H1 (cell line): ENCODE measurements at regions not wholly inside any gene's neighbourhood (a gene's known extent, or its start where the extent isn't known, plus 50 kb on each side); places are given as distances from the start of the nearest gene placed in this dataset.

ENCODE experiments used
- CTCF ChIA-PET: fragments of 300-600 bp; sonication (Branson Sonifier 250); formaldehyde crosslinking; loops from one replicate; lab custom pipeline; 2021; ENCODE audit not compliant: partially characterized antibody; lab: Charles Lee
- POLR2A ChIA-PET: fragments of 300-600 bp; sonication (Branson Sonifier 250); formaldehyde crosslinking; loops from one replicate; lab custom pipeline; 2021; ENCODE audit warnings: inconsistent platforms; ENCODE audit not compliant: partially characterized antibody; lab: Charles Lee
- DNase-seq, 2 experiments: peaks; one replicate each; pipeline versions ENCODE4 v3.0.0 to v3.0.0-alpha.2; 2010 to 2022; ENCODE audit warnings: low spot score in 2 of 2, low read depth in 1 of 2, mixed read lengths in 1 of 2
- FAIRE-seq: peaks from 2 replicates; lab custom pipeline; 2011; peaks lifted over from hg19 to GRCh38; lab: Jason Lieb, UNC
- H2AFZ ChIP-seq: 2 replicates; pipeline ENCODE4 v1.8.1; 2012; ENCODE audit warnings: low read length, inconsistent platforms
- H2AK5ac ChIP-seq: 2 replicates; pipeline ENCODE4 v1.6.1; 2013; ENCODE audit warnings: low read depth, low read length
- H2BK120ac ChIP-seq: replicated peaks from 2 replicates; pipeline ENCODE3; 2013; ENCODE audit warnings: low read depth, low read length, inconsistent platforms
- H2BK12ac ChIP-seq: 2 replicates; pipeline ENCODE4 v1.6.1; 2013; ENCODE audit warnings: low read depth, low read length
- H2BK15ac ChIP-seq: 2 replicates; pipeline ENCODE4 v1.6.1; 2013; ENCODE audit warnings: low read length
- H2BK20ac ChIP-seq: 2 replicates; pipeline ENCODE4 v1.6.1; 2013; ENCODE audit warnings: low read length
- H2BK5ac ChIP-seq: 2 replicates; pipeline ENCODE4 v1.6.1; 2013; ENCODE audit warnings: low read depth, low read length
- H3K14ac ChIP-seq: 2 replicates; pipeline ENCODE4 v1.6.1; 2013; ENCODE audit warnings: inconsistent platforms; ENCODE audit not compliant: insufficient read length
- H3K18ac ChIP-seq: 2 replicates; pipeline ENCODE4 v1.6.1; 2013; ENCODE audit warnings: low read length; ENCODE audit errors: extremely low read depth
- H3K23ac ChIP-seq: 2 replicates; pipeline ENCODE4 v1.6.1; 2013; ENCODE audit warnings: inconsistent platforms; ENCODE audit not compliant: insufficient read length
- H3K23me2 ChIP-seq: 2 replicates; pipeline ENCODE4 v1.6.1; 2013; ENCODE audit warnings: low read depth, low read length
- H3K27ac ChIP-seq: 2 replicates; pipeline ENCODE4 v1.6.1; 2011; ENCODE audit warnings: low read depth, low read length, inconsistent platforms
- H3K27me3 ChIP-seq, 4 experiments: replicated peaks in 1 of 4; 1 replicate in 1 of 4; 2 replicates in 3 of 4; pipeline versions ENCODE4 v1.6.1 to v1.8.1; 2011 to 2013; ENCODE audit warnings: low read length in 3 of 4, mild to moderate bottlenecking in 3 of 4, inconsistent platforms in 2 of 4, mixed read lengths in 2 of 4, moderate library complexity in 1 of 4; ENCODE audit not compliant: control insufficient read depth in 3 of 4, insufficient read depth in 3 of 4; ENCODE audit errors: extremely low read depth in 1 of 4
- H3K36me3 ChIP-seq, 4 experiments: 2 replicates each; pipeline versions ENCODE4 v1.6.1 to v1.8.1; 2011 to 2013; ENCODE audit warnings: mild to moderate bottlenecking in 4 of 4, low read length in 3 of 4, moderate library complexity in 2 of 4, control low read depth in 1 of 4, inconsistent platforms in 1 of 4; ENCODE audit not compliant: insufficient read depth in 4 of 4, control insufficient read depth in 2 of 4
- H3K4ac ChIP-seq: replicated peaks from 2 replicates; pipeline ENCODE3; 2013; ENCODE audit warnings: low read length, low read depth, mixed read lengths, inconsistent platforms; ENCODE audit not compliant: insufficient read length
- H3K4me1 ChIP-seq, 4 experiments: replicated peaks in 1 of 4; 1 replicate in 1 of 4; 2 replicates in 3 of 4; pipeline versions ENCODE4 v1.6.1 to v1.8.1; 2011 to 2013; ENCODE audit warnings: low read length in 3 of 4, inconsistent platforms in 2 of 4, mixed read lengths in 1 of 4; ENCODE audit not compliant: insufficient read depth in 4 of 4, control insufficient read depth in 3 of 4
- H3K4me2 ChIP-seq, 2 experiments: 2 replicates each; pipeline versions ENCODE4 v1.6.1 to v1.8.1; 2011 to 2013; ENCODE audit warnings: low read depth in 2 of 2, low read length in 2 of 2, control low read depth in 1 of 2, inconsistent platforms in 1 of 2, mild to moderate bottlenecking in 1 of 2; ENCODE audit not compliant: insufficient read depth in 1 of 2
- H3K4me3 ChIP-seq, 4 experiments: fragments of 200-600, 300-600 bp in 1 of 4; sonication (generic), shearing (Covaris generic), sonication (Bioruptor Twin) in 1 of 4; 2 replicates each; pipeline versions ENCODE4 v1.5.1 to v1.8.1; 2011 to 2016; ENCODE audit warnings: low read length in 4 of 4, low read depth in 3 of 4, control low read depth in 2 of 4, inconsistent platforms in 2 of 4, mild to moderate bottlenecking in 2 of 4, mixed read lengths in 1 of 4, moderate library complexity in 1 of 4; ENCODE audit not compliant: insufficient read depth in 2 of 4; ENCODE audit errors: extremely low read depth in 1 of 4
- H3K56ac ChIP-seq: replicated peaks from 2 replicates; pipeline ENCODE3; 2013; ENCODE audit warnings: low read depth, mild to moderate bottlenecking, mixed read lengths, low read length, inconsistent platforms; ENCODE audit not compliant: insufficient read length
- H3K79me1 ChIP-seq: 2 replicates; pipeline ENCODE4 v1.6.1; 2013; ENCODE audit warnings: low read depth, low read length, control low read depth
- H3K79me2 ChIP-seq, 2 experiments: 2 replicates each; pipeline versions ENCODE4 v1.6.1 to v1.8.1; 2012 to 2013; ENCODE audit warnings: low read length in 2 of 2, mild to moderate bottlenecking in 2 of 2, inconsistent platforms in 1 of 2; ENCODE audit not compliant: insufficient read depth in 2 of 2, control insufficient read depth in 1 of 2
- H3K9ac ChIP-seq, 4 experiments: replicated peaks in 1 of 4; 1 replicate in 1 of 4; 2 replicates in 3 of 4; pipeline versions ENCODE4 v1.6.1 to v1.8.1; 2011 to 2013; ENCODE audit warnings: low read depth in 3 of 4, low read length in 3 of 4, control low read depth in 2 of 4, mild to moderate bottlenecking in 2 of 4, moderate library complexity in 2 of 4, inconsistent platforms in 1 of 4; ENCODE audit errors: extremely low read depth in 1 of 4
- H3K9me3 ChIP-seq, 2 experiments: 2 replicates each; pipeline versions ENCODE4 v1.6.1 to v1.8.1; 2012 to 2013; ENCODE audit warnings: mild to moderate bottlenecking in 2 of 2, moderate library complexity in 2 of 2, control low read depth in 1 of 2, inconsistent platforms in 1 of 2, low read depth in 1 of 2, low read length in 1 of 2, mixed read lengths in 1 of 2; ENCODE audit not compliant: insufficient read depth in 2 of 2
- H4K20me1 ChIP-seq, 2 experiments: replicated peaks in 1 of 2; 2 replicates each; pipeline versions ENCODE3 to v1.8.1; 2011 to 2013; ENCODE audit warnings: inconsistent platforms in 2 of 2, low read length in 2 of 2, mild to moderate bottlenecking in 1 of 2; ENCODE audit not compliant: insufficient read depth in 2 of 2, control insufficient read depth in 1 of 2
- H4K5ac ChIP-seq: 2 replicates; pipeline ENCODE4 v1.6.1; 2013; ENCODE audit warnings: low read length, low read depth, mixed read lengths, inconsistent platforms; ENCODE audit not compliant: insufficient read length
- H4K8ac ChIP-seq: 2 replicates; pipeline ENCODE4 v1.8.0; 2013; ENCODE audit warnings: mild to moderate bottlenecking, moderate library complexity, low read length, inconsistent platforms; ENCODE audit not compliant: insufficient read depth; ENCODE audit errors: extremely low read depth
- H4K91ac ChIP-seq: replicated peaks from 2 replicates; pipeline ENCODE3; 2013; ENCODE audit warnings: low read length, mixed read lengths, inconsistent platforms; ENCODE audit not compliant: insufficient read length
- CTBP2 ChIP-seq: IDR thresholded peaks from 2 replicates; pipeline ENCODE4 v1.7.0; 2011; ENCODE audit warnings: borderline replicate concordance, mild to moderate bottlenecking, moderate library complexity, mixed read lengths, low read length; ENCODE audit not compliant: insufficient read depth, insufficient read length
- EP300 ChIP-seq, 2 experiments: IDR thresholded peaks; 1 replicate in 1 of 2; 2 replicates in 1 of 2; pipeline ENCODE4 v1.6.1; 2011 to 2012; ENCODE audit warnings: low read depth in 2 of 2, low read length in 2 of 2, mild to moderate bottlenecking in 2 of 2, borderline replicate concordance in 1 of 2, inconsistent platforms in 1 of 2, moderate library complexity in 1 of 2
- GTF2F1 ChIP-seq: IDR thresholded peaks from 2 replicates; pipeline ENCODE4 v1.6.1; 2012; ENCODE audit warnings: low read depth, low read length, improper control_type of control experiment, borderline replicate concordance
- NANOG ChIP-seq: IDR thresholded peaks from 2 replicates; pipeline ENCODE4 v1.6.1; 2011; ENCODE audit warnings: low read length, low read depth, mild to moderate bottlenecking, inconsistent platforms; ENCODE audit not compliant: insufficient read depth, poor library complexity, severe bottlenecking
- SP4 ChIP-seq: IDR thresholded peaks from 2 replicates; pipeline ENCODE4 v1.6.1; 2012; ENCODE audit warnings: low read length, inconsistent platforms
- whole genome bisulfite sequencing, 2 experiments: shearing (Covaris generic) in 1 of 2; methylation state at CpG; one replicate each; pipeline versions ENCODE4 v1.1.6 to v1.1.7; 2013 to 2015; ENCODE audit warnings: low lambda C conversion rate in 2 of 2, mixed read lengths in 2 of 2, inconsistent platforms in 1 of 2, low coverage in 1 of 2, missing lambda C conversion rate in 1 of 2; ENCODE audit not compliant: insufficient replicate concordance in 2 of 2, insufficient coverage in 1 of 2, insufficient read length in 1 of 2; ENCODE audit errors: extremely low coverage in 1 of 2, missing lambda C conversion rate in 1 of 2; 5-methylcytosine and 5-hydroxymethylcytosine counted together

GRCh38 chr18:987325-988186, 82.9 kb downstream of the ADCYAP1 start:
- Histone ChIP-seq H3K23ac (no peak overlapping the region), H3K4ac (no peak overlapping the region), H3K9ac (no peak overlapping the region), H2AFZ (no peak overlapping the region), H2BK12ac (no peak overlapping the region; the same call in 1 of the 2 replicates), H3K27ac (no peak overlapping the region), H4K20me1 (no peaks in the 10 kb centered on the region), H2BK5ac (no peak overlapping the region), H3K4me1 (peaks cover 4 to 20% (median 7%) of the 10 kb centered on the region in 4 experiments), H3K9me3 (peaks cover under 1 to 4% of the 10 kb centered on the region in 2 experiments; a peak in 1 of 4 replicates), H3K18ac (no peak overlapping the region), H3K36me3 (peaks cover 0 to 1% (median 0%) of the 10 kb centered on the region in 4 experiments; a peak in 1 of 8 replicates), H3K56ac (no peak overlapping the region), H2AK5ac (no peak overlapping the region), H2BK15ac (no peak overlapping the region), H3K27me3 (no peaks in the 10 kb centered on the region), H4K5ac (no peak overlapping the region), H3K4me3 (no peak overlapping the region), H3K23me2 (no peaks in the 10 kb centered on the region), H4K8ac (no peak overlapping the region), H3K79me2 (peaks cover under 1 to 32% of the 10 kb centered on the region in 2 experiments; a peak in 2 of 4 replicates), H4K91ac (no peak overlapping the region), H2BK120ac (no peak overlapping the region), H3K4me2 (no peak overlapping the region), H3K14ac (no peak overlapping the region), H3K79me1 (0 out of 2 replicates have a peak, but pooled peaks cover 4% of the 10 kb centered on the region), H2BK20ac (0 out of 2 replicates have a peak overlapping the region, but pooled peaks have one; percentile 41)
- 88% methylated on average over 6 of the region's 6 CpGs; no CpG with 5 or more reads in 1 of the 2 experiments for WGBS, 2 experiments
- DNase-seq (no peak), FAIRE-seq (no peak)
- ChIA-PET CTCF (interaction anchor here (0.7 to 1.0 kb wide), 2 partner anchors 10 to 89 kb away, joined by 3 read pairs; no protein-coding TSS in a partner anchor), POLR2A (interaction anchor here (1.8 kb wide), 1 partner anchor 10 kb away, joined by 7 read pairs; no protein-coding TSS in a partner anchor)
- TF ChIP-seq NANOG, result no peak
- TF ChIP-seq EP300 (IDR thresholded peaks at IDR 0.05; ENCODE audit: borderline replicate concordance in 1 of 2, low read depth in 2 of 2, low read length in 2 of 2), result no peak
- no peak for TF ChIP-seq CTBP2
- TF ChIP-seq GTF2F1, result no peak
- no peak for TF ChIP-seq SP4
